ENCODE measurements at regions not wholly inside any gene's neighbourhood (a gene's known extent, or its start where the extent isn't known, plus 50 kb on each side); places are given as distances from the start of the nearest gene placed in this dataset.

GRCh38 chr2:121121661-121122060 is 163.3 kb downstream of the TFCP2L1 start:
- Histone ChIP-seq H3K36me3 (replicated peaks in 1 of 2; ENCODE audit: control insufficient read depth in 1 of 2, insufficient read depth in 2 of 2, low read length in 2 of 2) (no peaks in the 10 kb centered on the region), H3K4me1 (ENCODE audit: insufficient read depth, low read length) (no peaks in the 10 kb centered on the region), H2AFZ (ENCODE audit: low read length) (no peak overlapping the region), H3K4me2 (ENCODE audit: low read depth, low read length) (no peak overlapping the region), H3K27me3 (ENCODE audit: control insufficient read depth in 1 of 2, insufficient read depth in 2 of 2, low read length in 2 of 2) (peaks cover 14 to 65% of the 10 kb centered on the region in 2 experiments; a peak in 4 of 5 replicates), H3K9me3 (ENCODE audit: low read length) (no peaks in the 10 kb centered on the region), H3K9ac (ENCODE audit: insufficient read depth, low read depth, low read length) (no peak overlapping the region), H4K20me1 (ENCODE audit: insufficient read depth, low read length) (no peaks in the 10 kb centered on the region), H3K27ac (ENCODE audit: extremely low read length, insufficient read depth, low read length) (no peak overlapping the region), H3K79me2 (ENCODE audit: insufficient read depth, low read length) (no peaks in the 10 kb centered on the region), H3K4me3 (replicated peaks in 1 of 3; ENCODE audit: insufficient read depth in 1 of 3, low read depth in 2 of 3, low read length in 3 of 3) (no peak overlapping the region)
- FAIRE-seq (no peak), DNase-seq (ENCODE audit: low spot score) (no peak), ATAC-seq (no peak)
- WGBS (ENCODE audit: low lambda C conversion rate), result 7% methylated on average over 7 of the region's 7 CpGs
- POLR2A ChIA-PET, result no interaction called here
- in situ Hi-C loops (cut with HindIII; ENCODE audit: extremely low pct_ligation_motif_present, low pct_unique_long_range_greater_than_20kb), result loop anchor here (10.0 kb wide), 1 partner anchor 203 kb away; no protein-coding TSS in a partner anchor
- TF ChIP-seq ZNF333 (CRISPR knock-in tag; IDR thresholded peaks at IDR 0.05; ENCODE audit: borderline replicate concordance) (no peak), ARNT2 (CRISPR knock-in tag; IDR thresholded peaks at IDR 0.05; ENCODE audit: low read depth) (no peak), HNF1A (IDR thresholded peaks at IDR 0.05; ENCODE audit: low read depth) (no peak), HNF1A (CRISPR knock-in tag; IDR thresholded peaks at IDR 0.05; ENCODE audit: borderline replicate concordance) (no peak), ZNF18 (CRISPR knock-in tag; IDR thresholded peaks at IDR 0.05; ENCODE audit: insufficient replicate concordance) (no peak), SIX4 (CRISPR knock-in tag; IDR thresholded peaks at IDR 0.05) (no peak), ASH2L (IDR thresholded peaks at IDR 0.05; ENCODE audit: insufficient read length, low read depth, low read length) (no peak), SMAD3 (CRISPR knock-in tag; IDR thresholded peaks at IDR 0.05) (no peak)
- intact Hi-C loops (cut with micrococcal nuclease; ENCODE audit: unreplicated experiment), result no loop called here
- CTCF ChIA-PET (ENCODE audit: low intra/inter-chr PET ratio, low total read pairs), result no interaction called here
- BruUV-seq (replicated peaks), result no TSS peak

All from HepG2 (cell line).